ENCODE measurements at regions not wholly inside any gene's neighbourhood (a gene's known extent, or its start where the extent isn't known, plus 50 kb on each side); places are given as distances from the start of the nearest gene placed in this dataset.

DNA sequence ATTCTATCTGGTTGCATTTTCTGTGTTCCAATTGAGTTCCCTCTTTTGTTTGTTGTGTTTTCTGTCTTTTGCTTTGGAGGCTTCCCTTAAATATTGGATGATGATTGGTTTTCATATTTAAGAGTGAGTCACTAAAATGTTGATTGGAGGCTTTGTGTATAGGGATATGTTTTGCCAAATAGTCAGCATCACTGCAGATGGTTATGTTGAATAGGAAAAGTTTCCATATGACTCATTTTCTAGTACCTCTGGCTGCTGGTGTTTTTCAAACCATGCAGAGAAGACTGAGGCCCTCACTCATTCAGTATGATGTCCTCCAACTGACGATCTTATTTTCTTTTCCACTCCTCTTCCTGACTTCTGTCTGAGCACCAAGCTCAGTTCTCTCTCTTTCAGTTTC is 1290.0 kb downstream of the EFNA5 start:
- no peak for TF ChIP-seq POLR2A (IDR thresholded peaks at IDR 0.05; ENCODE audit: low read depth, low read length)
- no peak for TF ChIP-seq USF2 (IDR thresholded peaks at IDR 0.05; ENCODE audit: low read depth, low read length)
- TF ChIP-seq CTCF (conservative IDR thresholded peaks at IDR 0.05; ENCODE audit: low read depth, low read length), result no peak
- TF ChIP-seq MXI1 (IDR thresholded peaks at IDR 0.05; ENCODE audit: borderline replicate concordance, low read depth, low read length), result no peak
- TF ChIP-seq RAD21 (IDR thresholded peaks at IDR 0.05; ENCODE audit: low read length), result no peak
- TF ChIP-seq RFX5 (IDR thresholded peaks at IDR 0.05; ENCODE audit: low read depth, low read length), result no peak
- TF ChIP-seq BHLHE40 (IDR thresholded peaks at IDR 0.05; ENCODE audit: low read depth, low read length), result no peak; the same call in 1 of the 2 replicates
- TF ChIP-seq ELK1 (IDR thresholded peaks at IDR 0.05; ENCODE audit: borderline replicate concordance, low read depth, low read length), result no peak
- no peak for TF ChIP-seq SMC3 (IDR thresholded peaks at IDR 0.05; ENCODE audit: low read depth, low read length)
- no peak for TF ChIP-seq RCOR1 (IDR thresholded peaks at IDR 0.05; ENCODE audit: insufficient replicate concordance, low read length)
- TF ChIP-seq CHD1 (IDR thresholded peaks at IDR 0.05; ENCODE audit: low read depth, low read length), result no peak
- TF ChIP-seq MAFK (IDR thresholded peaks at IDR 0.05; ENCODE audit: low read depth, low read length), result no peak
- TF ChIP-seq CEBPB (IDR thresholded peaks at IDR 0.05; ENCODE audit: low read depth, low read length), result no peak

Data from IMR-90 (cell line).